Bronchial epithelial cell (primary cell): ENCODE measurements at regions not wholly inside any gene's neighbourhood (a gene's known extent, or its start where the extent isn't known, plus 50 kb on each side); places are given as distances from the start of the nearest gene placed in this dataset.
"Not testable (repeated sequence)": the region's sequence is repeated elsewhere in the genome, so short reads cannot be mapped to it uniquely, and the experiment has no call there.

Source experiments
- DNase-seq: peaks from one replicate; pipeline ENCODE4 v3.0.0-alpha.2; 2010; ENCODE audit warnings: low read depth
- FAIRE-seq: peaks from 2 replicates; lab custom pipeline; 2011; peaks lifted over from hg19 to GRCh38; lab: Jason Lieb, UNC
- H3K27me3 ChIP-seq: 2 replicates; pipeline ENCODE4 v1.5.1; 2011; ENCODE audit warnings: low read length; ENCODE audit not compliant: control insufficient read depth, insufficient read depth
- H3K36me3 ChIP-seq: 2 replicates; pipeline ENCODE4 v1.5.1; 2011; ENCODE audit warnings: low read length; ENCODE audit not compliant: control insufficient read depth, insufficient read depth
- H3K4me3 ChIP-seq: 2 replicates; pipeline ENCODE4 v1.5.1; 2011; ENCODE audit warnings: mild to moderate bottlenecking, low read depth, low read length, control low read depth
- CTCF ChIP-seq: IDR thresholded peaks from 2 replicates; pipeline ENCODE4 v1.5.1; 2011; ENCODE audit warnings: mild to moderate bottlenecking, moderate library complexity, low read length, control low read depth, inconsistent platforms; ENCODE audit not compliant: insufficient read depth, severe bottlenecking

GRCh38 chr18:35837922-35838496 lies 134.5 kb upstream of the RMP24 start:
- peaks cover 2% of the 10 kb centered on the region for H3K27me3 ChIP-seq
- TF ChIP-seq CTCF, result no peak
- no peak overlapping the region for H3K4me3 ChIP-seq
- no peaks in the 10 kb centered on the region for H3K36me3 ChIP-seq
- FAIRE-seq (no peak), DNase-seq (no peak)

- Histone ChIP-seq H3K27me3 (peaks cover 2% of the 10 kb centered on the region), H3K36me3 (no peaks in the 10 kb centered on the region), H3K4me3 (no peak overlapping the region)
- TF ChIP-seq CTCF, result no peak
- FAIRE-seq (no peak), DNase-seq (no peak)
Measured at GRCh38 chr18:35841283-35841682, 131.2 kb upstream of the RMP24 start.

GRCh38 chr18:35842536-35842935 lies 129.9 kb upstream of the RMP24 start:
- TF ChIP-seq CTCF, result no peak
- Histone ChIP-seq H3K4me3 (no peak overlapping the region), H3K27me3 (peaks cover 2% of the 10 kb centered on the region), H3K36me3 (no peaks in the 10 kb centered on the region)
- FAIRE-seq (no peak), DNase-seq (no peak)

GRCh38 chr18:35848321-35848720 lies 124.2 kb upstream of the RMP24 start:
- not testable (repeated sequence) for DNase-seq, H3K4me3 ChIP-seq, H3K27me3 ChIP-seq, FAIRE-seq, H3K36me3 ChIP-seq

- peak; percentile 70 for DNase-seq
- not testable (repeated sequence) for H3K4me3 ChIP-seq, H3K27me3 ChIP-seq, H3K36me3 ChIP-seq, FAIRE-seq
Measured at GRCh38 chr18:35849241-35849640, 123.2 kb upstream of the RMP24 start.

GRCh38 chr18:35851286-35851970 lies 121.1 kb upstream of the RMP24 start:
- no peaks in the 10 kb centered on the region for H3K36me3 ChIP-seq
- no peaks in the 10 kb centered on the region for H3K27me3 ChIP-seq
- no peak for DNase-seq
- no peak for TF ChIP-seq CTCF
- no peak overlapping the region for H3K4me3 ChIP-seq
- no peak for FAIRE-seq

GRCh38 chr18:35852786-35853185 lies 119.7 kb upstream of the RMP24 start:
- no peak for TF ChIP-seq CTCF
- FAIRE-seq, result no peak
- Histone ChIP-seq H3K27me3 (no peaks in the 10 kb centered on the region), H3K36me3 (no peaks in the 10 kb centered on the region), H3K4me3 (no peak overlapping the region)
- DNase-seq, result peak; percentile 70
